Gastroesophageal sphincter (tissue), 3 donors: ENCODE measurements at regions not wholly inside any gene's neighbourhood (a gene's known extent, or its start where the extent isn't known, plus 50 kb on each side); places are given as distances from the start of the nearest gene placed in this dataset.

ENCODE experiments used
- CTCF ChIP-seq, 4 experiments: fragments of 200-600 bp in 2 of 4; fragments of 450-650 bp in 2 of 4; sonication (generic) in 1 of 4; IDR thresholded peaks; one replicate each; pipeline ENCODE4 v1.5.1; 2017 to 2019; ENCODE audit warnings: antibody characterized with exemption in 4 of 4, mild to moderate bottlenecking in 2 of 4, moderate library complexity in 2 of 4
- POLR2A ChIP-seq, 2 donors: fragments of 450-650 bp; IDR thresholded peaks; one replicate each; pipeline ENCODE4 v1.6.1; 2017; ENCODE audit warnings: antibody characterized with exemption in 2 of 2, mild to moderate bottlenecking in 2 of 2, moderate library complexity in 1 of 2

- TF ChIP-seq CTCF (IDR thresholded peaks at IDR 0.05) (no peak), POLR2A (IDR thresholded peaks at IDR 0.05) (no peak)
Measured at GRCh38 chr15:79736435-79737000, 160.3 kb downstream of the MTHFS start.
